Gastroesophageal sphincter (tissue), 4 donors: ENCODE measurements at regions not wholly inside any gene's neighbourhood (a gene's known extent, or its start where the extent isn't known, plus 50 kb on each side); places are given as distances from the start of the nearest gene placed in this dataset.
"Not testable (repeated sequence)": the region's sequence is repeated elsewhere in the genome, so short reads cannot be mapped to it uniquely, and the experiment has no call there.

Experiments
- ATAC-seq: fragments of 150-250 bp; one replicate; pipeline ENCODE4 v1.9.1; 2016; ENCODE audit warnings: mild to moderate bottlenecking, moderate library complexity
- H3K27ac ChIP-seq, 4 donors: fragments of 200-600 bp; sonication (generic) in 3 of 4; 1 replicate in 3 of 4; 2 replicates in 1 of 4; pipeline ENCODE4 v1.5.1; 2016 to 2019
- H3K27me3 ChIP-seq: fragments of 200-600 bp; sonication (generic); one replicate; pipeline ENCODE4 v1.5.1; 2019
- H3K36me3 ChIP-seq, 2 donors: fragments of 200-600 bp; sonication (generic); one replicate each; pipeline ENCODE4 v1.5.1; 2019; ENCODE audit warnings: control low read depth in 1 of 2
- H3K4me1 ChIP-seq, 3 donors: fragments of 200-600 bp; sonication (generic); 1 replicate in 2 of 3; 2 replicates in 1 of 3; pipeline ENCODE4 v1.5.1; 2016 to 2019; ENCODE audit warnings: control low read depth in 2 of 3
- H3K4me3 ChIP-seq, 2 donors: fragments of 200-600 bp; sonication (generic); one replicate each; pipeline ENCODE4 v1.5.1; 2019; ENCODE audit warnings: mild to moderate bottlenecking in 1 of 2, moderate library complexity in 1 of 2
- H3K9me3 ChIP-seq, 3 donors: fragments of 200-600 bp; sonication (generic); one replicate each; pipeline ENCODE4 v1.5.1; 2017 to 2019; ENCODE audit warnings: control low read depth in 2 of 3
- EP300 ChIP-seq: sonication (generic); formaldehyde crosslinking; IDR thresholded peaks from one replicate; pipeline ENCODE4 v1.6.1; 2017; ENCODE audit warnings: antibody characterized with exemption, mild to moderate bottlenecking
- POLR2A ChIP-seq, 2 donors: fragments of 450-650 bp; IDR thresholded peaks; one replicate each; pipeline ENCODE4 v1.6.1; 2017; ENCODE audit warnings: antibody characterized with exemption in 2 of 2, mild to moderate bottlenecking in 2 of 2, moderate library complexity in 1 of 2
- POLR2AphosphoS5 ChIP-seq: sonication (generic); formaldehyde crosslinking; IDR thresholded peaks from one replicate; pipeline ENCODE4 v1.6.1; 2017; ENCODE audit warnings: antibody characterized with exemption
- WGBS, 2 donors: methylation state at CpG; one replicate each; pipeline ENCODE4 v1.1.5; 2018; ENCODE audit warnings: low coverage in 1 of 2; 5-methylcytosine and 5-hydroxymethylcytosine counted together
- TF ChIP-seq, protein P1 (sequence below), 4 experiments: fragments of 200-600 bp in 2 of 4; fragments of 450-650 bp in 2 of 4; sonication (generic) in 1 of 4; IDR thresholded peaks; one replicate each; pipeline ENCODE4 v1.5.1; 2017 to 2019; ENCODE audit warnings: antibody characterized with exemption in 4 of 4, mild to moderate bottlenecking in 2 of 4, moderate library complexity in 2 of 4

DNA sequence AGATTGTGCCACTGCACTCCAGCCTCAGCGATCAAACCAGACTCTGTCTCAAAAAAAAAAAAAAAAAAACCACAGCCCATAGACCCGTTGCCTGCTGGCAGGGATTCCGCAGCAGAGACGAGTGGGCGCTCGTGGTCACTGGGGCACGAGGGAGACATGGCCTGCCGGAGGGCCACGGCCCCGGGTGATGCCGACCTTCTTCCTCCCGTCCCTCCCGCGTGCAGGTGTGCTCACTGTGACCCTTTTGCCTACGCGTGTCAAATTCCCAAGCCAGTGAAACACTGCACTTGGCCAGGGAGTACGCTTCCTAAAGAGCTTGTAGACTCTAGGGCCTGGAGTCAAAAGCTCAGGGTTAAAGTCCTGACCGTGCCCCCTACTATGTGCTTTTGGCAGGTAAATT is 397.6 kb upstream of the MYT1L start:
- no peak overlapping the region for H3K27ac ChIP-seq
- no peaks in the 10 kb centered on the region for H3K9me3 ChIP-seq
- WGBS, 2 donors = 58 to 89% methylated on average over 3 of the region's 18 CpGs
- no peaks in the 10 kb centered on the region for H3K36me3 ChIP-seq
- TF ChIP-seq, protein P1, sequence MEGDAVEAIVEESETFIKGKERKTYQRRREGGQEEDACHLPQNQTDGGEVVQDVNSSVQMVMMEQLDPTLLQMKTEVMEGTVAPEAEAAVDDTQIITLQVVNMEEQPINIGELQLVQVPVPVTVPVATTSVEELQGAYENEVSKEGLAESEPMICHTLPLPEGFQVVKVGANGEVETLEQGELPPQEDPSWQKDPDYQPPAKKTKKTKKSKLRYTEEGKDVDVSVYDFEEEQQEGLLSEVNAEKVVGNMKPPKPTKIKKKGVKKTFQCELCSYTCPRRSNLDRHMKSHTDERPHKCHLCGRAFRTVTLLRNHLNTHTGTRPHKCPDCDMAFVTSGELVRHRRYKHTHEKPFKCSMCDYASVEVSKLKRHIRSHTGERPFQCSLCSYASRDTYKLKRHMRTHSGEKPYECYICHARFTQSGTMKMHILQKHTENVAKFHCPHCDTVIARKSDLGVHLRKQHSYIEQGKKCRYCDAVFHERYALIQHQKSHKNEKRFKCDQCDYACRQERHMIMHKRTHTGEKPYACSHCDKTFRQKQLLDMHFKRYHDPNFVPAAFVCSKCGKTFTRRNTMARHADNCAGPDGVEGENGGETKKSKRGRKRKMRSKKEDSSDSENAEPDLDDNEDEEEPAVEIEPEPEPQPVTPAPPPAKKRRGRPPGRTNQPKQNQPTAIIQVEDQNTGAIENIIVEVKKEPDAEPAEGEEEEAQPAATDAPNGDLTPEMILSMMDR (IDR thresholded peaks at IDR 0.05) = no peak
- TF ChIP-seq EP300 (no peak), POLR2A (IDR thresholded peaks at IDR 0.05) (no peak), POLR2AphosphoS5 (no peak)
- no peaks in the 10 kb centered on the region for H3K4me1 ChIP-seq
- H3K27me3 ChIP-seq = peaks cover 16% of the 10 kb centered on the region
- no peak overlapping the region for H3K4me3 ChIP-seq
- ATAC-seq = no peak

DNA sequence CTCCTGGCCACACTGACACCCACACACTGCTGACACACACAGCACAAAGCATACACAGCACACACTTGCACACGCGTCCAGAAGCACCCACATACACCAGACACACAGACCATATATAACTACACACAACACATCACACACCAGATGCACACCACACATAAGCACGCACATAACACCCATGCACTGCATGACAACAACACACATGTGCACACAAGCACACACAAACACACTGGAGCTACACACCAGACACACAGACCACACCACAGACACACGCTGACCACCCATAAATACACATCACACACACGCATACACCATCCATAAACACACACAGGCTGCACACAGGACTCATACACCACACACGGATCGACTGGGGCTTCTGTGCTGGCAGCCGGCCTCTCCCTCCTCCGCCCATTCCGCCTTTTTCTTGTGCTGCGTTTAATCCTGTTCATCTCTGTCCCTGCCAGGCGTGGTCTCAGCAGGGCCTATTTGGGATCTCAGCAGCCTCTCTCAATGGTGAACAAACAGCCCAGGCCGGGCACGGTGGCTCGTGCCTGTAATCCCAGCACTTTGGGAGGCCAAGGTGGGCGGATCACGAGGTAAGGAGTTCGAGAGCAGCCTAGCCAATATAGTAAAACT is 396.9 kb upstream of the MYT1L start:
- Histone ChIP-seq H3K27me3 (peaks cover 12% of the 10 kb centered on the region), H3K4me1 (no peaks in the 10 kb centered on the region), H3K4me3 (no peak overlapping the region), H3K27ac (no peak overlapping the region), H3K9me3 (no peaks in the 10 kb centered on the region), H3K36me3 (no peaks in the 10 kb centered on the region)
- no peak for ATAC-seq
- TF ChIP-seq POLR2AphosphoS5 = no peak
- TF ChIP-seq EP300 = no peak
- TF ChIP-seq, protein P1 (IDR thresholded peaks at IDR 0.05) = no peak
- TF ChIP-seq POLR2A (IDR thresholded peaks at IDR 0.05) = no peak
- 81 to 87% methylated on average over 3 to 8 of the region's 18 CpGs for WGBS, 2 donors

DNA sequence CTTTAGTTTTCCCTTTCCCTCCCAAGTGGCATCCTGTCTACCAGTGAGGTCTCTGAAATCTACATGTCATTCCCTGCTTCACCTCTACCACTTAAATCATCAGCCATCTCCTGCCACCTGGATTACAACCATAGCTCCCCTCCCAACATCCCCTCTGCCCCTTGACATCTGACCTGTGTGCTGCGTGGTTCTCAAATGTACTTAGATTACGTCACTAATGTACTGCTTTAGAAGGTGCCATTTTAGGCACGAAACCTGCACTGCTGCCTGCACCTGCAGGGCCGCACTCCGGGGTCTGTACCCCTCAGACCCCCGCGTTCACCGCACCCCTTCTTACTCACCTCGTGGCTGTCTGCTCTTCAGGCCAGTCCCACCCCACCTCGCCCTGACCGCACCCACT is 395.1 kb upstream of the MYT1L start:
- no peaks in the 10 kb centered on the region for H3K36me3 ChIP-seq
- no peak for TF ChIP-seq POLR2A (IDR thresholded peaks at IDR 0.05)
- TF ChIP-seq EP300 = no peak
- TF ChIP-seq, protein P1 (IDR thresholded peaks at IDR 0.05) = no peak
- TF ChIP-seq POLR2AphosphoS5 = no peak
- H3K27me3 ChIP-seq = peaks cover 12% of the 10 kb centered on the region
- no peak for ATAC-seq
- no peaks in the 10 kb centered on the region for H3K4me1 ChIP-seq
- no peak overlapping the region for H3K4me3 ChIP-seq
- no peak overlapping the region for H3K27ac ChIP-seq
- WGBS, 2 donors = 82 to 86% methylated on average over 5 to 11 of the region's 11 CpGs
- no peaks in the 10 kb centered on the region for H3K9me3 ChIP-seq

DNA sequence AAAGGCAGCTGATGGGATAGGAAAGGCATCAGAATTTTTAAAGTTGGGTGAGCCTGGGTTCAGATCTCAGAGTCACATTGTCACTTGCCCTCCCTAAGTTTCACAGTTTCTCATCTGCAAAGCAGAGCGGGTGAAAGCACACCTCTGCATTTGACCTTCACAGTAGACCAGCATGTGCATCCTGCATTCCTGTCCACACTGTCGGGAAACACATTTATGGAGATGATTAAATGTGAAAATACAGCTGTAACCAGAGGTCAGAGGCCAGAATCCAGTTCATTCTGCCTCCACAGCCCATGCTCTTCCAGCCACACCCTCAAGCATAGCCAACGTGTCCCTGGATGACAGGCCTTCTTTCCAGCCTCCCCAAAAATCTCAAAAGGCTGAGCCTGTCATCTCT is 392.0 kb upstream of the MYT1L start:
- TF ChIP-seq POLR2AphosphoS5 (no peak), EP300 (no peak), POLR2A (IDR thresholded peaks at IDR 0.05) (no peak)
- TF ChIP-seq, protein P1 (IDR thresholded peaks at IDR 0.05) = no peak
- ATAC-seq = peak; percentile 24
- H3K27me3 ChIP-seq = peaks cover 12% of the 10 kb centered on the region
- 50 to 53% methylated on average over 2 of the region's 3 CpGs for WGBS, 2 donors
- H3K4me3 ChIP-seq = no peak overlapping the region
- H3K36me3 ChIP-seq = no peaks in the 10 kb centered on the region
- H3K9me3 ChIP-seq = no peaks in the 10 kb centered on the region
- no peaks in the 10 kb centered on the region for H3K4me1 ChIP-seq
- H3K27ac ChIP-seq = no peak overlapping the region

DNA sequence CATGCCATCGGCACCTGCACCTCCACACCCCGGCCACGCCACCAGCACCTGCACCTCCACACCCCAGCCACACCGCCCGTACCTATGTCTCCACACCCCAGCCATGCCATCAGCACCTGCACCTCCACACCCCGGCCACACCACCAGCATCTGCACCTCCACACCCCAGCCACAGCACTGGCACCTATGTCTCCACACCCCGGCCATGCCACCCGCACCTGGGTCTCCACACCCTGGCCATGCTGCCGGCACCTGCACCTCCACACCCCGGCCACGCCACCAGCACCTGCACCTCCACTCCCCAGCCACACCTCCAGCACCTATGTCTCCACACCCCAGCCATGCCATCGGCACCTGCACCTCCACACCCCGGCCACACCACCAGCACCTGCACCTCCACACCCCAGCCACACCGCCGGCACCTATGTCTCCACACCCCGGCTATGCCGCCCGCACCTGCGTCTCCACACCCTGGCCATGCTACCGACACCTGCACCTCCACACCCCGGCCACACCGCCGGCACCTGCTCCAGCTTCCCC is 390.3 kb upstream of the MYT1L start:
- H3K27ac ChIP-seq = no peak overlapping the region
- peaks cover 10% of the 10 kb centered on the region for H3K27me3 ChIP-seq
- no peaks in the 10 kb centered on the region for H3K4me1 ChIP-seq
- ATAC-seq = no peak
- no peak for TF ChIP-seq EP300
- TF ChIP-seq, protein P1 (IDR thresholded peaks at IDR 0.05) = no peak
- TF ChIP-seq POLR2AphosphoS5 = no peak
- no peak for TF ChIP-seq POLR2A (IDR thresholded peaks at IDR 0.05)
- 84 to 85% methylated on average over 13 to 20 of the region's 23 CpGs for WGBS, 2 donors
- H3K36me3 ChIP-seq = no peaks in the 10 kb centered on the region
- H3K9me3 ChIP-seq = no peaks in the 10 kb centered on the region
- no peak overlapping the region for H3K4me3 ChIP-seq

DNA sequence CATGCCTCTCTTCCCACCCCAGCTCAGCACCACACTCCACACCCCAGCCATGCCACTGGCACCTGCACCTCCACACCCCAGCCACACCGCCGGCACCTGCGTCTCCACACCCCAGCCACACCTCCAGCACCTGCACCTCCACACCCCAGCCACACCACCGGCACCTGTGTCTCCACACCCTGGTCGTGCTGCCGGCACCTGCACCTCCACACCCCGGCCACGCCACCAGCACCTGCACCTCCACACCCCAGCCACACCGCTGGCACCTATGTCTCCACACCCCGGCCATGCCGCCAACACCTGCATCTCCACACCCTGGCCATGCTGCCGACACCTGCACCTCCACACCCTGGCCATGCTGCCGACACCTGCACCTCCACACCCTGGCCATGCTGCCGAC is 389.7 kb upstream of the MYT1L start:
- H3K4me1 ChIP-seq, H3K27ac ChIP-seq, ATAC-seq, H3K9me3 ChIP-seq, H3K4me3 ChIP-seq, H3K36me3 ChIP-seq: not testable (repeated sequence)
- peaks cover 10% of the 10 kb centered on the region for H3K27me3 ChIP-seq
- 72 to 76% methylated on average over 8 to 11 of the region's 14 CpGs for WGBS, 2 donors
